Activated CD4-positive, alpha-beta memory T cell treated with anti-CD3 and anti-CD28 coated beads for 36 hours (primary cell): ENCODE measurements at regions not wholly inside any gene's neighbourhood (a gene's known extent, or its start where the extent isn't known, plus 50 kb on each side); places are given as distances from the start of the nearest gene placed in this dataset.

Experiments
- CTCF ChIA-PET: fragments of 350-600 bp; sonication (Branson Sonifier 250); formaldehyde crosslinking; loops from one replicate; lab custom pipeline; 2021; ENCODE audit warnings: antibody characterized with exemption, inconsistent platforms; lab: Charles Lee
- POLR2A ChIA-PET: fragments of 350-600 bp; sonication (Branson Sonifier 250); formaldehyde crosslinking; loops from one replicate; lab custom pipeline; 2021; ENCODE audit warnings: antibody characterized with exemption; lab: Charles Lee
- DNase-seq: peaks from one replicate; pipeline ENCODE4 v3.0.0-alpha.2; 2020
- H3K27ac Mint-ChIP-seq: one replicate; pipeline ENCODE4 v1.8.0; 2021; ENCODE audit warnings: mixed read lengths
- H3K27me3 Mint-ChIP-seq: one replicate; pipeline ENCODE4 v1.8.0; 2021; ENCODE audit warnings: mixed read lengths
- H3K36me3 Mint-ChIP-seq: one replicate; pipeline ENCODE4 v1.8.0; 2021; ENCODE audit warnings: mixed read lengths
- H3K4me1 Mint-ChIP-seq: one replicate; pipeline ENCODE4 v1.8.0; 2021; ENCODE audit warnings: low read depth, mixed read lengths
- H3K4me3 Mint-ChIP-seq: one replicate; pipeline ENCODE4 v1.8.0; 2021; ENCODE audit warnings: mild to moderate bottlenecking, mixed read lengths
- H3K9me3 Mint-ChIP-seq: one replicate; pipeline ENCODE4 v1.8.0; 2021; ENCODE audit warnings: mixed read lengths
- intact Hi-C: fragments of 100-400 bp; cut with micrococcal nuclease; formaldehyde crosslinking; loops from one replicate; pipeline ENCODE4 v1.15.1; 2023

DNA sequence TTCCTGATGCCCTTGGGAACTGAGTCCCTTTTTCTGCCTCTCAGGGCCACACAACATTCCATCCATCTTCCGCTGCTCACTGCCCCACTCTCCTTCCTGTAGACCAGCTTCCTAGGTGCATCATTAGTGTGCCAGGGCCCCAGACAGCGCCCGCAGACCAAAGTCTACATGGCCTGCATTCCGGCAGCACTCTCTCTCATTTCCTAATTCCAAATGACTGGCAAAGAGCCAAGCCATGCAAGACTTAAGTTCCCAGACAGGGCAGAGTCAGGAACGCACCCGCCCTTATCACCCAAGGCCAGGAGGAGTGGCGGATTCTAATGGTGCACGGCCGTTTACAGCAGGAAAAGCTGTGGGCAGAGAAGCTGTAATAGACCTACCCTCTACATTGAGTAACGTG, 159.8 kb upstream of the ARID1B start:
- no peak for DNase-seq
- no peak overlapping the region for H3K27ac Mint-ChIP-seq
- POLR2A ChIA-PET = no interaction called here
- H3K9me3 Mint-ChIP-seq = peaks cover 22% of the 10 kb centered on the region
- H3K4me1 Mint-ChIP-seq = no peaks in the 10 kb centered on the region
- CTCF ChIA-PET = no interaction called here
- intact Hi-C loops = no loop called here
- H3K4me3 Mint-ChIP-seq = no peak overlapping the region
- peaks cover 3% of the 10 kb centered on the region for H3K27me3 Mint-ChIP-seq
- H3K36me3 Mint-ChIP-seq = peaks cover 1% of the 10 kb centered on the region

DNA sequence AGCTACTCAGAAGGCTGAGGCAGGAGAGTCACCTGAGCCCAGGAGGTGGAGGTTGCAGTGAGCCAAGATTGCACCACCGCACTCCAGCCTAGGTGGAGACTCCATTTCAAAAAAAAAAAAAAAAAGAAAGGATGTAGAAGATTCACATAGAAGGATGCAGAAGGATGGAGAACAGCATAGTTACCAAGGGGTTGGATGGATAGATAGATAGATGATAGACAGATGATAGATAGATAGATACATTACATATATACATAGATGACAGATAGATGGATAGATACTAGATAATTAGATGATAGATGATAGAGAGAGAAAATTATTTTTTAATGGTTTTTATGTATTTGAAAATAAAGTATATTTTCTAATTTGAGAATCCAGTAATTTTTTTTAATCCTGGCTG, 160.7 kb upstream of the ARID1B start:
- DNase-seq = no peak
- peaks cover 1% of the 10 kb centered on the region for H3K36me3 Mint-ChIP-seq
- ChIA-PET POLR2A (no interaction called here), CTCF (no interaction called here)
- H3K9me3 Mint-ChIP-seq = peaks cover 30% of the 10 kb centered on the region
- H3K4me3 Mint-ChIP-seq = no peak overlapping the region
- H3K27me3 Mint-ChIP-seq = peaks cover 3% of the 10 kb centered on the region
- no peak overlapping the region for H3K27ac Mint-ChIP-seq
- no peaks in the 10 kb centered on the region for H3K4me1 Mint-ChIP-seq
- intact Hi-C loops = no loop called here

DNA sequence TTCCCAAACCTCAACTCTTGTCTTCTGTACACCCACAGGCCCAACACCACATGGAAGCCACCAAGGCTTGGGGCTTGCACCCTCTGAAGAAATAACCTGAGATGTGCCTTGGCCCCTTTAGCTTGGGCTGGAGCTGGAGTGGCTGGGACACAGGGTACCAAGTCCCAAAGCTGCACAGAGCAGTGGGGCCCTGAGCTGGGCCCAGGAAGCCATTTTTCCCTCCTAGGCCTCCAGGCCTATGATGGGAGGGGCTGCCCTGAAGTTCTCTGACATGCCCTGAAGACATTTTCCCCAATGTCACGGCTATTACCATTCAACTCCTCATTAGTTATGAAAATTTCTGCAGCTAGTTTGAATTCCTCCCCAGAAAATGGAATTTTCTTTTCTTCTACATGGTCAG, 163.2 kb upstream of the ARID1B start:
- Mint-ChIP-seq H3K36me3 (peaks cover 1% of the 10 kb centered on the region), H3K9me3 (peaks cover 35% of the 10 kb centered on the region), H3K4me1 (no peaks in the 10 kb centered on the region), H3K27ac (no peak overlapping the region), H3K4me3 (no peak overlapping the region), H3K27me3 (peaks cover 3% of the 10 kb centered on the region)
- intact Hi-C loops = no loop called here
- ChIA-PET POLR2A (no interaction called here), CTCF (interaction anchor here (1.0 kb wide), 1 partner anchor 13 kb away, joined by 4 read pairs; no protein-coding TSS in a partner anchor)
- no peak for DNase-seq

DNA sequence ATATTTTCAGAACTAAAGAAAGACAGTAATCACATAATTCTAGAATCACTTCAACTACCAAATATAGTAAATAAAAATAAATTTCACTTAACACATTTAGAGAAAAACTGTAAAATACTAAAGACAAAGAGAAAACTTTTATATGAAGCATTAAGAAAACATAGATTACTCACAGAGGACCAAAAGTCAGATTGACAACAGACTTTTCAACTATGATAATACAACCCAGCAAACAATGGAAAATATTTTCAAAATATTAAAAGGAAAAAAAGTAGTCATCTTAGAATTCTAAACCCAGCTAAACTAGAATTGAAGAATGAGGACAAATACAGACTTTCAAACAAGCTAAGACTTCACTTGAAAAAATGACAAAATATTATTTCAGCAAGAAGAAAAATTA, 164.8 kb upstream of the ARID1B start:
- H3K27ac Mint-ChIP-seq = no peak overlapping the region
- ChIA-PET POLR2A (no interaction called here), CTCF (no interaction called here)
- no peak for DNase-seq
- no peaks in the 10 kb centered on the region for H3K4me1 Mint-ChIP-seq
- peaks cover 6% of the 10 kb centered on the region for H3K27me3 Mint-ChIP-seq
- H3K36me3 Mint-ChIP-seq = peaks cover 1% of the 10 kb centered on the region
- peaks cover 35% of the 10 kb centered on the region for H3K9me3 Mint-ChIP-seq
- H3K4me3 Mint-ChIP-seq = no peak overlapping the region
- intact Hi-C loops = no loop called here

DNA sequence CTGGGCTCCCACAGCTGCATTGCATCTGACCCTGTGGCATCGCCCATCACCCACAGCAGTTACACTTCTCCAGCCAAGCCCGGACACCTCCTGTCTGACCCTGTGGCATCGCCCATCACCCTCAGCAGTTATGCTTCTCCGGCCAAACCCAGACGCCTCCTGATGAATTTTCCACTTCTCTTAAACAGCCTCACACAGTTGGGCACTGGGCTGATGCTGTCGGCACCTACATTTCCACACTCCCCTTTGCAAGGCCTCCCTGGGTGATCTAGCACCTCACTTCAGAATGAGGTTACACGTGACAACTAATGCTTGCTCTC, 175.2 kb upstream of the ARID1B start:
- peaks cover 8% of the 10 kb centered on the region for H3K27me3 Mint-ChIP-seq
- CTCF ChIA-PET = no interaction called here
- H3K36me3 Mint-ChIP-seq = no peaks in the 10 kb centered on the region
- H3K9me3 Mint-ChIP-seq = peaks cover 6% of the 10 kb centered on the region
- H3K4me1 Mint-ChIP-seq = no peaks in the 10 kb centered on the region
- intact Hi-C loops = no loop called here
- POLR2A ChIA-PET = no interaction called here
- H3K4me3 Mint-ChIP-seq = no peak overlapping the region
- no peak for DNase-seq
- no peak overlapping the region for H3K27ac Mint-ChIP-seq

DNA sequence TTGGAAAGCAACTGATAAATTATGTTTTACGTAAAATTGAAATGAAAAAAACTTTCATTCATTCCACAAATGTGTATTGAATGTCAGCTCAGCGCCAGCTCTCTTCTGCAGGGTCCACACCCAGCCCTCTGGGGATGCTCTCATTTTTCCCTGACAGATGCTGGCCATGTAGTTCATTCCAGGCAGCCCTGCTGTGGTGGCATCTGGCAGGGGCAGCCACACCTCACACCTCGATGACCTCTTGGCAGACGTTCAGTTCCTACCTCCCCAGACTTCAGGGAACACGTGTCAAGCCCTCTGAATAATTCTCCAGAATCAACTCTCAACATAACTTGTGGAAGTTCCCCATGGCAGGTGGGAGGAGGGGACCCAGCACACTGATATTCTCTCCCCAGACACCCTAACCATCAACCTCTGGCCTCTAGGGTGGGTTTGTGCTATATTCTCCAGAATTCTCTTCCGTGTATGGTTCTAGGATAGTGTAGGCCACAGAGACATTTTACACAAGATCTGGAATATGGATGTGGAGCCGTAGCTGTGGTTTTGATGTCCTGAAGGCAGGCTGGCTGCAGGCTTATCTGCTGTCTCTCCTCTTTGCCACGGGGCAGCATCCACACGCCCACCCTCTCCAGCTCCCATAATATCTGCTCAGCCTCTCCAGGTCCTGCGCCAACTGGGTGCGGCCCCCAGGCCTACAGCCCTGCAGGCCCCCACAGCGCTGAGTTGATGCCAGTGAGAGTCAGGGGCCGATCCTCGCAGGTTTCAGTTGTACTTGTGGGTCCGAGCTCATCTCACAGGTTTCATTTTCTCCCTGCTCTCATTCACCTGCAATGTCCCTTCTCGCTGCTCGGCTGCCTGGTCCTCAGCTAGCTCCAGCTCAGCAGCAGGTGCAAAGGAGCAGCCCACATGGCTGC, 175.8 kb upstream of the ARID1B start:
- POLR2A ChIA-PET = no interaction called here
- H3K4me1 Mint-ChIP-seq = no peaks in the 10 kb centered on the region

DNA sequence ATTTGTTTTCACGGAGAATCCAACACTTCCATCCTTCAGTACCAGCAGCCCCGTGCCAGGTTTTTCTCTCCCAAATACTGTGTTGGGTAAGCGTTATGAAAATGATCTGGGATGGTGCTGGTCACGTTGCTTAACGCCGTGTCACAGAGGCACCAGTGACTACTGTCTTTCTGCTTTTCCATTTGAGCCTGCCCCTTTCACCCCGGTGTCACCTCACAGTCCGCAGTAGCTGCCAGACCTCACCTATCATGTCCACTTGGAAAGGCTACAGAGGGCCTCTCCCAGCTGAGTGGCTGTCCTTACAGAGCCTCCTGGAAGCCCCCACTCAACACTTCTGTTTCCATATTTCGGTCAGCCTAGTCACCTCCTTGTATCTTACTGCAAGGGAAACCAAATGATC, 176.5 kb upstream of the ARID1B start:
- no peak for DNase-seq
- Mint-ChIP-seq H3K27me3 (peaks cover 7% of the 10 kb centered on the region), H3K27ac (no peak overlapping the region), H3K4me1 (no peaks in the 10 kb centered on the region), H3K36me3 (no peaks in the 10 kb centered on the region), H3K9me3 (peaks cover 6% of the 10 kb centered on the region), H3K4me3 (no peak overlapping the region)
- intact Hi-C loops = no loop called here
- ChIA-PET CTCF (no interaction called here), POLR2A (no interaction called here)

More for the DNA sequence above, 175.8 kb upstream of the ARID1B start:
- Mint-ChIP-seq H3K27ac (no peak overlapping the region), H3K27me3 (peaks cover 8% of the 10 kb centered on the region), H3K4me3 (no peak overlapping the region), H3K9me3 (peaks cover 6% of the 10 kb centered on the region), H3K36me3 (no peaks in the 10 kb centered on the region)
- CTCF ChIA-PET = no interaction called here
- no peak for DNase-seq
- intact Hi-C loops = no loop called here

DNA sequence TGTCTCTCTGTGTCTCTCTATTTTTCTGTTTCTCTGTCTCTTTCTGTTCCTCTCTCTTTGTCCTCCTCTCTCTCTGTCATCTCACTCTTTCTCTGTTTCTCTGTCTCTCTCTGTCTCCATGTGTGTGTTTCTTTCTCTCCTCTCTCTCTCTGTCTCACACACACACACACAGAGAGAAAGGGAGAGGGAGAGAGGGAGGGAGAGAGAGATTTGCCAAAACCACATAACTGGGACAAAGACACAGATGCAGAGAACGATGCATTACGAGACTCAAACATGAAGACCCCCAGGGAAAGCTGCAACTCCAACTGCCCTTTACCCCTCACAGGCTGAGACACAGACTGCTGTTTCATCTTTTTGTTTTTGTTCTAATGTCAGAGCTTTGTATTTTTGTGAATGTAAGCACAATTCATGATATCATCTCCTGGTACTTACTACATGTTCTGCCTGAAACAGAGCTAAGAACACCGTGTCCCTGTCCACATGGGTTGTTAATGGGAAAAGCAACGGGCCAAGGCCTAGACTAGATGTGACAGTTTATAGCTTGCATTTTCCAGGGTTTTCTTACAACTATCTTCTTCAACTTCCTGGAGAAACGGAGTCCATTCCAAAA, 177.1 kb upstream of the ARID1B start:
- POLR2A ChIA-PET = no interaction called here
- no peaks in the 10 kb centered on the region for H3K4me1 Mint-ChIP-seq
- H3K27me3 Mint-ChIP-seq = peaks cover 6% of the 10 kb centered on the region
- no peaks in the 10 kb centered on the region for H3K36me3 Mint-ChIP-seq
- peaks cover 6% of the 10 kb centered on the region for H3K9me3 Mint-ChIP-seq
- CTCF ChIA-PET = no interaction called here
- no peak overlapping the region for H3K27ac Mint-ChIP-seq
- intact Hi-C loops = no loop called here
- H3K4me3 Mint-ChIP-seq = no peak overlapping the region
- DNase-seq = no peak

DNA sequence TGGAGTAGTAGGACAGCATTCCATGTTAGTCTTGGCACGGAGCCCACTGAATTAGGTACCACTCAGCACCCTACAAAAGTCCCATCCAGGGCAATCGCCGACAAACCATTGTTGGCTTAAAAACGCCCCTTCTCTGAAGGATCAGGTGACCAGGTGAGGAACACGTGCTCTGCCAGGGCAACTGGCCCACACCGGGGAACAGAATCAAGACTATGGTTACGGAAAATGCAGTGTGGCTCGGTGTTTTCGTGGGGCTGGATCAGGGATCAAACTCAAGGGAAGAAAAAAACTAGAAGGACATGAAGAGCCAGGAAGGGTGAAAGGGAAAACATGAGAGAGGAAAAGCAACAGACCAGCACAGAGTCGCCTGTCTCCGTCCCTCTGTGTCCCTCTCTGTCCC, 177.8 kb upstream of the ARID1B start:
- Mint-ChIP-seq H3K27ac (no peak overlapping the region), H3K4me3 (no peak overlapping the region), H3K36me3 (no peaks in the 10 kb centered on the region), H3K27me3 (peaks cover 6% of the 10 kb centered on the region), H3K4me1 (no peaks in the 10 kb centered on the region), H3K9me3 (peaks cover 2% of the 10 kb centered on the region)
- intact Hi-C loops = no loop called here
- DNase-seq = no peak
- ChIA-PET POLR2A (no interaction called here), CTCF (interaction anchor here (1.0 kb wide), 1 partner anchor 35 kb away, joined by 3 read pairs; no protein-coding TSS in a partner anchor)

DNA sequence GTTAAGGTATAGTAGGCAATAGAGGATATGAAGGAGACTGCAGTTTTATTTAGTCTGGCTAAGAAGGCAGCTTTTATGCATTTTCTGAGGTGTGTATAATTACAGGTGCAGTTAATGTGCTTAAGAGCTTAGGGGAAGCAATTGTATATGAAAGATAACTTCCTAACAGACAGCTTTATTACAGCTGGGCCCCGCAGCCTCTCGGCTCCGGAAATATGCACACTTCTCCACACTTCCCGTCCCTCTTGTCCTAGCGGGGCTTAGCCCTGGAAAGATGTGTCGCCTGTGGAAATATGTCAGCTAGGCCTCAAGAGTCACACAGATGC, 178.4 kb upstream of the ARID1B start:
- peaks cover 6% of the 10 kb centered on the region for H3K27me3 Mint-ChIP-seq
- H3K4me3 Mint-ChIP-seq = no peak overlapping the region
- no peaks in the 10 kb centered on the region for H3K4me1 Mint-ChIP-seq
- intact Hi-C loops = no loop called here
- H3K36me3 Mint-ChIP-seq = no peaks in the 10 kb centered on the region
- no peaks in the 10 kb centered on the region for H3K9me3 Mint-ChIP-seq
- no peak overlapping the region for H3K27ac Mint-ChIP-seq
- ChIA-PET CTCF (interaction anchor here (1.0 kb wide), 1 partner anchor 34 kb away, joined by 3 read pairs; no protein-coding TSS in a partner anchor), POLR2A (no interaction called here)
- DNase-seq = no peak

DNA sequence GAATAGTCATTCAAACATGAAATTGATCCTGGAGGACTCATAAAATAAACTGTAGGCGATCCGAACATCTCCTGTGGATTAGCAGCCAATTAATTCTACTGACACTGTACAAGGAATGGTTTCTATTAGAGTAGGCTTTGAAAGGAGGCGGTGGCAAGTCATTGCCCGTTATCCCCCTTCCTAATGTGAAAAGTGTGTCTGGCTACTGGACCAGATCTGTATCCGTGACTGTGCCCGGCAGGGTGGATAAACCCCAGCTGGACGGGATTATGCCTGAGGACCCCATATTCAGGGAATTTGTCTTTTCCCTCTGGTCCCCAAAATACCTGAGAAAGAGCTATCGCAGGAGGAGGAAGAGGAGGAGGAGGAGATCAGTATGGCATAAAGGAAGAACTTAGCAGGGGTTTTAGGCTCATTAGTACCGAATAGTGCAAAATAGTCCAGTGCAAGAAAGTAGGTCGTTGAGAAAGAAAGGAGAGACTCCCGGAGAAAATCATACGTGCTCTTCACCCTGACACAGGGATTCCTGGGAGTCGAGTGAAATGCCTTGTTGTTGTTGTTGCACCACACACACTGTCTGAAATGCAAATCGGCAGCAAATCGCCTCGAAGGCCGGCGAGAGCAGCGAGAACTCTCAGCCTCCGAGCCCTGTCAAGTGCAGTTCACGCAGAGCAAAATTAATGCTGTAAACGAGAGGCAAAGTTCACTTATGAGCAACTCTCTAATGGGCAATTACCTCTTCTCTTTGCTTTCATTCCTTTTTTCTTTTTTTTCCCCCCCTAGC, 178.9 kb upstream of the ARID1B start:
- H3K27ac Mint-ChIP-seq = no peak overlapping the region
- no peak for DNase-seq
- no peaks in the 10 kb centered on the region for H3K4me1 Mint-ChIP-seq
- no peaks in the 10 kb centered on the region for H3K9me3 Mint-ChIP-seq
- POLR2A ChIA-PET = no interaction called here
- CTCF ChIA-PET = interaction anchor here (1.0 kb wide), 1 partner anchor 34 kb away, joined by 3 read pairs; no protein-coding TSS in a partner anchor
- H3K36me3 Mint-ChIP-seq = no peaks in the 10 kb centered on the region
- intact Hi-C loops = no loop called here
- H3K4me3 Mint-ChIP-seq = no peak overlapping the region
- H3K27me3 Mint-ChIP-seq = peaks cover 6% of the 10 kb centered on the region

DNA sequence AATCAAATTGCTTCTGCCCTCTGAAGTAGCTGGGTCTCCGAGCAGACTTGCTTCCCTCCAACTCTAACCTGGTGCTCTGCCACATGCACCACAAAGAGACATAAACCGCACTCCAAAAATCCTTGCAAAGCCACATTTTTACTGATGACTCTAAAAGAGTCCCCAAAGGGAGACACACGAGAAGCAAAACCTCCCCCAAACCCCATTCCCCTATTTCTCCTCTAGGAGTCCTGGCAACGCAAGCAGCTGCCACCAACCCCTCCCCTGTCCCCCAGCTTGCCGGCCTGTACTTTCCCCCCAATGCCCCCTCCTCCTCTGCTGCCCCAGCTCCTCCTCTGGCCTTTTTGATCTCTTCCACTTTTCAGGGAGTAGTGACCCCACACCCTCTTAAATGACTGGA, 180.1 kb upstream of the ARID1B start:
- Mint-ChIP-seq H3K9me3 (no peaks in the 10 kb centered on the region), H3K4me1 (no peaks in the 10 kb centered on the region), H3K27me3 (peaks cover 3% of the 10 kb centered on the region), H3K4me3 (no peak overlapping the region), H3K27ac (no peak overlapping the region), H3K36me3 (no peaks in the 10 kb centered on the region)
- intact Hi-C loops = no loop called here
- ChIA-PET CTCF (no interaction called here), POLR2A (no interaction called here)
- DNase-seq = no peak
